GM12878 (cell line): ENCODE measurements at regions not wholly inside any gene's neighbourhood (a gene's known extent, or its start where the extent isn't known, plus 50 kb on each side); places are given as distances from the start of the nearest gene placed in this dataset.

Experiments
- CBX5 ChIP-seq: sonication (generic); IDR thresholded peaks from 2 replicates; pipeline ENCODE4 v1.6.1; 2016; ENCODE audit warnings: low read depth, moderate library complexity, mild to moderate bottlenecking, inconsistent platforms
- EP300 ChIP-seq, 2 experiments: fragments of 150-350 bp in 1 of 2; IDR thresholded peaks; 2 replicates each; pipeline ENCODE4 v1.6.1; 2011 to 2012; ENCODE audit warnings: low read depth in 2 of 2, low read length in 2 of 2, borderline replicate concordance in 1 of 2, improper control_type of control experiment in 1 of 2, inconsistent platforms in 1 of 2; ENCODE audit not compliant: control insufficient read depth in 1 of 2
- EZH2 ChIP-seq: IDR thresholded peaks from 2 replicates; pipeline ENCODE4 v1.6.1; 2012; ENCODE audit warnings: low read depth, mild to moderate bottlenecking, control low read depth, inconsistent platforms, low read length, borderline replicate concordance; ENCODE audit not compliant: control insufficient read depth
- NBN ChIP-seq: fragments of 450-650 bp; IDR thresholded peaks from 2 replicates; pipeline ENCODE4 v1.6.1; 2016
- TF ChIP-seq, protein P1 (sequence below), 3 experiments: IDR thresholded peaks in 2 of 3; conservative IDR thresholded peaks in 1 of 3; 2 replicates each; pipeline ENCODE4 v1.5.1; 2011; ENCODE audit warnings: low read depth in 3 of 3, low read length in 3 of 3, mild to moderate bottlenecking in 3 of 3, control low read depth in 2 of 3, moderate library complexity in 2 of 3, inconsistent platforms in 1 of 3, mixed read lengths in 1 of 3; ENCODE audit not compliant: control insufficient read depth in 2 of 3, insufficient read depth in 1 of 3; ENCODE audit errors: extremely low read depth in 1 of 3
- TF ChIP-seq, protein P2 (sequence below): IDR thresholded peaks from 2 replicates; pipeline ENCODE4 v1.6.1; 2011; ENCODE audit warnings: mild to moderate bottlenecking, low read depth, low read length, moderate library complexity; ENCODE audit not compliant: insufficient replicate concordance

DNA sequence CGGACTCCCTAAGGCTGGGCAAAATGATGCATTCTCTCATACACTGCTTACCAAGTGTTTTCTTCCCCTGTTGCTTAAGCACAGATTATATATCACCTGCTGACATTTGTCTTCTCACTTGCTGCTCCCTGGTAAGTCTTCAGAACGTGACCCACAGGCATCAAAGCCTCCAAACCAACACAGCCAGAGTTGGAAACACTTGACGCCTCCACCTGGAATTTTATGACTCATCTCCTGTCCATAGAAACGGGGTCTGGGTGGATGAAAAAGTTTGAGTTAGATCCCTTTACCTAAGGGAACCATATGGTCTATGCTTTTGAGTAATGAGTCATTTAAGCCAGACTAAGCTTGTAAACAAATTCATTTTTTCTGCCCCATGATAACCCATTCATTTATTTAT is 251.6 kb downstream of the USP46 start:
- no peak for TF ChIP-seq EZH2
- TF ChIP-seq NBN, result no peak
- TF ChIP-seq, protein P1, sequence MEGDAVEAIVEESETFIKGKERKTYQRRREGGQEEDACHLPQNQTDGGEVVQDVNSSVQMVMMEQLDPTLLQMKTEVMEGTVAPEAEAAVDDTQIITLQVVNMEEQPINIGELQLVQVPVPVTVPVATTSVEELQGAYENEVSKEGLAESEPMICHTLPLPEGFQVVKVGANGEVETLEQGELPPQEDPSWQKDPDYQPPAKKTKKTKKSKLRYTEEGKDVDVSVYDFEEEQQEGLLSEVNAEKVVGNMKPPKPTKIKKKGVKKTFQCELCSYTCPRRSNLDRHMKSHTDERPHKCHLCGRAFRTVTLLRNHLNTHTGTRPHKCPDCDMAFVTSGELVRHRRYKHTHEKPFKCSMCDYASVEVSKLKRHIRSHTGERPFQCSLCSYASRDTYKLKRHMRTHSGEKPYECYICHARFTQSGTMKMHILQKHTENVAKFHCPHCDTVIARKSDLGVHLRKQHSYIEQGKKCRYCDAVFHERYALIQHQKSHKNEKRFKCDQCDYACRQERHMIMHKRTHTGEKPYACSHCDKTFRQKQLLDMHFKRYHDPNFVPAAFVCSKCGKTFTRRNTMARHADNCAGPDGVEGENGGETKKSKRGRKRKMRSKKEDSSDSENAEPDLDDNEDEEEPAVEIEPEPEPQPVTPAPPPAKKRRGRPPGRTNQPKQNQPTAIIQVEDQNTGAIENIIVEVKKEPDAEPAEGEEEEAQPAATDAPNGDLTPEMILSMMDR (IDR thresholded peaks at IDR 0.05 in 2 of 3, conservative IDR thresholded peaks at IDR 0.05 in 1 of 3; ENCODE audit: control insufficient read depth in 2 of 3, extremely low read depth in 1 of 3, insufficient read depth in 1 of 3, low read depth in 3 of 3, low read length in 3 of 3), result no peak
- no peak for TF ChIP-seq CBX5
- no peak for TF ChIP-seq EP300 (IDR thresholded peaks at IDR 0.05; ENCODE audit: borderline replicate concordance in 1 of 2, control insufficient read depth in 1 of 2, low read depth in 2 of 2, low read length in 2 of 2)
- TF ChIP-seq, protein P2, sequence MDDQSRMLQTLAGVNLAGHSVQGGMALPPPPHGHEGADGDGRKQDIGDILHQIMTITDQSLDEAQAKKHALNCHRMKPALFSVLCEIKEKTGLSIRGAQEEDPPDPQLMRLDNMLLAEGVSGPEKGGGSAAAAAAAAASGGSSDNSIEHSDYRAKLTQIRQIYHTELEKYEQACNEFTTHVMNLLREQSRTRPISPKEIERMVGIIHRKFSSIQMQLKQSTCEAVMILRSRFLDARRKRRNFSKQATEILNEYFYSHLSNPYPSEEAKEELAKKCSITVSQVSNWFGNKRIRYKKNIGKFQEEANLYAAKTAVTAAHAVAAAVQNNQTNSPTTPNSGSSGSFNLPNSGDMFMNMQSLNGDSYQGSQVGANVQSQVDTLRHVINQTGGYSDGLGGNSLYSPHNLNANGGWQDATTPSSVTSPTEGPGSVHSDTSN, result no peak
